Fibroblast of peridontal ligament (primary cell): ENCODE measurements at regions not wholly inside any gene's neighbourhood (a gene's known extent, or its start where the extent isn't known, plus 50 kb on each side); places are given as distances from the start of the nearest gene placed in this dataset.

Experiments used
- DNase-seq: peaks from one replicate; pipeline ENCODE4 v3.0.0-alpha.2; 2010; ENCODE audit errors: extremely low read depth

DNA sequence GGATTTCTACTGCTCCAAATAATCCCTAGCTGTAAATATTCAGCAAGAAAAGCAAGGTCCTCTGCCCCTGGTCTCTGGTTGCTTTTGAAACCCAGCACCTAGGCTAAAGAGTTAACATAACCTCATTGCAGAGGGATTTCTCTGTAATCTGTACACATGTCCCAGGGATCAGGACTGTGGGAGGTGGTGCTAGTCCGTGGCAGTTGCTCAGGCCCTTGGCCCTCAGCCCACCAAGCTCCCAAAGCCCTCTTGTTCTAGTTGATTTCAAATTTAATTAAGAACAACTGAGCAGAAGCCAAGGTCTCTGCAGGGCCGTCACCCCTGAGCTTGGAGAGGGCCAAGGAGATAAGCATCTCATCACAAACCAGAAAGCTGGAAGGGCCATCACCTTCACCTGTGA lies 181.1 kb downstream of the SOX9 start:
- DNase-seq = no peak

DNA sequence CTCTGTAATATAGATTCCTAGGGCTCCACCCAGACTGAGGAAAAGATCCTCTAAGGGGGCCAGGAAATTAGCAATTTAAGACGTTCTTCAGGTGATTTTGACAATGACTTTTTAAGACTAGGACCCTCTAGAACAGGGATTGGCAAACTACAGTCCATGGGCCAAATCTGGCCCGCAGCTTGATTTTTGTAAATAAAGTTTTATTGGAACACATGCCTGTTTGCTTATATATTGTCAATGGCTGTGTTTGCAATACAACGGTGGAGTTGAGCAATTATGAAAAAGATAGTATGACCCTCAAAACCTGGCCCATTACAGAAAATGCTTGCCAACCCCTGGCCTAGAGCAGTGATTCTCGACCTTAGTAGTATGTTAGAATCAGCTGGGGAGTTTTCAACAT lies 181.9 kb downstream of the SOX9 start:
- no peak for DNase-seq

DNA sequence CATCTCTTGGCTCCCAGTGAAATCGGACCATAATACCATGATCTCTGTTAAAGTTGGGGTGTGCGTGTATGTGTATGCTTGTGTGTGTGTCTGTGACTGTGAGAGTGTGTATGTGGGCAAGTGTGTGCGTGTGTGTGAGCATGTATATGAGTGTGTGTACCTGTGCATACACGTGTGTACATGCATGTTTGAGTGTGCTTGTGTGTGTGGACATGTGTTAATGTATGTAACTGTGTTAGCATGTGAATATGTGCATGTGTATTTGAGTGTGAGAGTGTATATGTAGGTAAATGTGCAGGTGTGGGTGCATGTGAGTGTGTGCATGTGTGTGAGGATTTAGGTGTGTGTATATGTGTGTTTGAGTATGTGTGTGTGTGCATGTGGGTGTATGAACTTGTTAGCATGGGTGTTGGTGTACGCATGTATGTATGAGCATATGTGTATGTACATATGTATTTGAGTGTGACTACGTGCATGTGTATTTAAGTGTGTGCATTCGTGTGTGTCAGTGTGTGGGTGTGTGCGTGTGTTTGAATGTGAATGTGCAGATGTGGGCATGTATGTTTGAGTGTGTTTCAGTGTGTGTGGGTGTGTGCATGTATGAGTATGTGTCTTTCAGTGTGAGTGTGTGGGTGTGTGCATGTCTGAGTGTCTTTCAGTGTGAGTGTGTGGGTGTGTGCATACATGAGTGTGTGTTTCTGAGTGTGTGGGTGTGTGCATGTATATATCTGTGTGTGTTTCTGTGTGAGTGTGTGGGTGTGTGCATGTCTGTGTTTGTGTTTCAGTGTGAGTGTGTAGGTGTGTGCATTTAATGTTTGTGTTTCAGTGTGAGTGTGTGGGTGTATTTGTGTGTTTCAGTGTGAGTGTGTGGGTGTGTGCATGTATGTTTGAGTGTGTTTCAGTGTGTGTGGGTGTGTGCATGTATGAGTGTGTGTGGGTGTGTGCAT lies 183.2 kb downstream of the SOX9 start:
- no peak for DNase-seq

DNA sequence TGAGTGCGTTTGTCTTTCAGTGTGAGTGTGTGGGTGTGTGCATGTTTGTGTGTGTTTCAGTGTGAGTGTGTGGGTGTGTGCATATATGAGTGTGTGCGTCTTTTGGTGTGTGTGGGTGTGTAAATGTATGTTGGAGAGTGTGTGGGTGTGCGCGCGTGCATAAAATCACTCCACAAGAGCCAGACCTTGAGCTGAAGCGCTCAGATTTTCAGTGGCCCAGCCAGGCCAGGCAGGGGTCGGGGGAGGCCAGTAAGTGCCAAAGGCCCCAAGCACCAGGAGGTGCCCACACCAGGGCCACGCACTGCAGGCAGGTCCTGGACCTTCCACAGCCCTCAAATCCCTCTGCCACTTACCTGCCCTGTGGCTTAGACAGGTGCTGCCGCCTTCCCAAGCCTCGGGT lies 184.0 kb downstream of the SOX9 start:
- DNase-seq = no peak

DNA sequence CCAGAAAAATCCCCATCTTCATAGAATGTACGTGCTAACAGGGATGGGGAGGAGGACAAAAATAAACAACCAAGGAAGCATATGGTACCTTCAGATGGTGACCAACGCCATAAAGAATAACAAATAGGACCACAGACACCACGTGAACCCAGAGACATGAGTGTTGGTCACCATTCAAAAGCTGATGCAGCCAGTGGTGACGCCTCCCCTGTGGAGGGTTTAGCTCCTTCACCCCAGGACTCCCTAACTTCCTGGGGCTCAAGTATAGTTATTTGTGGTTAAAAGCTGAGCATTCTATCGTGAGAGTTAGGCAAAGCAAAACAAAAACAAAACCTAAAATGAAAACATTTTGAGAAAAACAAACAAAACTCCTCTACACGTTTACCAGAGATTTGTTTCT lies 184.7 kb downstream of the SOX9 start:
- DNase-seq = peak; percentile 23

DNA sequence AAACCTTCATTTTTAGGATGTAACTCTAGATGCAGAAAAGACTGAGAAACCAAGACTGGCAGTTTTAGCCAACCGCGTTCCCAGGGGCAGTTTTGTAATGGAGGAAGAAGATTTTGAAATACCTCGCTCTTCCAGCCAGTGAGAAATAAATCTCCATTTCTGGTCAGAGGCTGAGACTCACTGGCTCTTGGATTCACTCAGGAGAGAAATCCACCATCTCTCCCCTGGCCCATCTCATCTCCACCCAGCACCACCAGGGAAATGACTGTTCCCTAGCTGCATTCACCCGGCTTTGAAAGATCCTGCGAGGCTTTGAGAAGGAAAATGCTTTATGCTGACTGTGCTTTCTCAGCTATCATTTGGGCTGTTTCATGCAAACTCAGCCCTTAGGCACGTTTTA lies 185.2 kb downstream of the SOX9 start:
- peak; percentile 81 for DNase-seq

DNA sequence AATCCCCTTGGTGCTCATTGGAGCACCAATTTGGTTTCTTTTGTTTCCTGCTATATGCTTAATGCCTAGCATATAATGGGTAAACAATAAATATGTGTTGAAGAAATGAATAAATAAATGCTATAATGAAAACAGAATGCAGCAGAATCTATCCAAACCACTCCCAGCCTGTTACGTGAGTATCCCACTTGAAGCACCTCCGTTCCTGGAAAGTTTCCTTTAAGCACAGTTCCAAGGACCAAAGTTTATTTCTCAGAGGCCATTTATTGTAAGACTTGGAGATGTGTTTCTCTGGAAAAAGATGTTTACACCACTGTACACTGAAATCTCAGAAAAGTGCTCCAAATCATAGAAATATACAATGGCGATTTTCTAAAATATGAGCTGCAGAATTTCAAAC lies 187.0 kb downstream of the SOX9 start:
- no peak for DNase-seq

DNA sequence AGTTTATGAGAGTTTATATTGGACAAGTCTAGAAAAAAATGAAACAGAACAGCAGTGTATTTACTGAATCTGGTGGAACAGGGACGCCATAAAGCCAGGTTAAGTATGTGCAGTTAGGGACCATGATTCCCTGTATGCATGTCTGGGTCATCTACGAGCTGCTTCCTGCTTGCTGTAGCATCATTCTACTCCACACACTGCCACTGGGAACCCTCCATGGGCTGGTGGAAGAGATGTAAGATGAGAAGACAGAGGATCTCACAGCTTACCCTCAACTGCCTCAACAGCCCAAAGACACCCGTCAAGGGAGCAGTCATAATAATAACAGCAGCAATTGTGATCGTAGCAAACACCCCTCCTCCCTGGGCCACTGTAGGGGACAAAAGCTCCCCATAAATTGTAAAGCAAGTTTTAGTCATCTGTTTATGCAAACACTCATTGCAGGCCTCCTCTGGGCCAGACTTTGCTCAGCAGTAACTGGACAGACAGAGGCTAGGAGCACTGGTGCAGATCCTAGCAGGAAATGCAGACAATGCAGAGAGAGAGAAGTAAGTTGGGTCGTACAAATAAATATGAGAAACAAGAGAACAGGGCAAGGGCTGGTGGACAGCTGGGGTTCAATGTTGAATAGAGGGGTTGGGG lies 188.0 kb downstream of the SOX9 start:
- no peak for DNase-seq

DNA sequence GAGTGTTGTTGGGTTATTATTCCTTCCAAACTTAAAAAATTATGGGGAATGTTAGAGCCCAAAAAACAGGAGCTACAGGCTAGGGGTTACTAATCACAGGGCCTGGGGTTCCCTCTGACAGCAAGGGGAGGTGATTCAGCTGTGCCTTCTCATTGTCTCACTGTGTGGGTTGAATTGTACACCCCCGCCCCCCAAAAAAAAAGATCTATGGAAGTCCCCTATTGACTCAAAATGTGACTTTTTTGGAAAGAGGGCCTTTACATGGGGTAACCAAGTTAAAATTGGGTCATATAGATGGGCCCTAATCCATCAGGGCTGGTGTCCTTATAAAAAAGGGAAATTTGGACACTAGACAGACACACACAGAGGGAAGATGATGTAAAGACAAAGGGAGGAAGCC lies 190.2 kb downstream of the SOX9 start:
- no peak for DNase-seq

DNA sequence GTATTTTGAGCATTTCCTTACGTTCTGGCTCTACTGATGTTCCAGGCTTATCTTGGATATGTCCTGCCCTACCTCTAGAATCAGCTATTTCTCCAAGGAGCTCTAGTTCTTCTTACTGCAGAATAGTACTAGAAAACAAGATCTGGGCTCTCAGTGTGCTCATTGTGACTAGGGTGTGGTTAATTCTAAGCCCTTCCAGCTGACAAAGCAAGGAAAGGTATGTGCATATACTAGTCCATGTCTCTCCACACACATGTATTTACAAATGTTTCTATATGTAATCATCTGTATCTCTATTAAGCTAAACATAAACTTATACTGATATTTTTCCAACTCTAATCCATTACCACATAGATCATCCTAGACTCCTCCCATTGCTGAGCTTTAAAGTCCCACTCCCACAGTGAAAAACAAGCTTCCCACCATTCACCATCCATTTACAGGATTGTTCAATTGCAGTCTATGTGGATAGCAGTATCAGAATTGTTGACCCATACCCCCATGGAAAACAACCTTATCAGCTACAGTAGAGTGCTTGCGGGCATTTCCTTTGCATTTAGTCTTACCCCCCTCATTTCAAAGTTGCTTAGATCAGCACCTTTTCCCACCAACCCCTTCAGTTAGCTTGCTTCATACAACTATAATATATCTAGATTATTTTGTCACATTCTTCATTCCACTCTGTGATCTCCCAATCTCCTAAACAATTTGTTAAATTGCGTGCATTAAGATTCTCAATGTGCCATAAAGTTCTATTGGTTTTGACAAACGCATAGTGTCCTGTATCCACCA lies 194.5 kb downstream of the SOX9 start:
- DNase-seq = no peak

DNA sequence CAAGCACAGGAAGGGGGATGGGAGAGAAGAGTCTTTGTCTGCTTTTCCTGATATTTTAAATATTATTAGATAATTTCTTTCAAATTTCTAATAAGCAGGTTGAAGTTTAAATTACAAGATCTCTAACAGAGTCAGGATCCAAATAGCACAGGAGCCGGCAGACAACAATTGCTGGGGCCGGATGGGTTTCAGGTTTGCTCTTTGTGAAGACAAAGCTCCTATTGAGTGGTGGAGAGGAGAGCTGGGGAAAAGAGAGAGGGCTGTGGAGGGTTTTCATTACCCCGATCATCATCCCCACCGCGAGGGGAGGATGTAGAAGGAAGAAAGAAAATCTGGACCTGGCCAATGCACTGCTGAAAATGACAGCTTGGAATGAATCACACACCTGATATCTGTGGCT lies 197.3 kb downstream of the SOX9 start:
- DNase-seq = no peak

DNA sequence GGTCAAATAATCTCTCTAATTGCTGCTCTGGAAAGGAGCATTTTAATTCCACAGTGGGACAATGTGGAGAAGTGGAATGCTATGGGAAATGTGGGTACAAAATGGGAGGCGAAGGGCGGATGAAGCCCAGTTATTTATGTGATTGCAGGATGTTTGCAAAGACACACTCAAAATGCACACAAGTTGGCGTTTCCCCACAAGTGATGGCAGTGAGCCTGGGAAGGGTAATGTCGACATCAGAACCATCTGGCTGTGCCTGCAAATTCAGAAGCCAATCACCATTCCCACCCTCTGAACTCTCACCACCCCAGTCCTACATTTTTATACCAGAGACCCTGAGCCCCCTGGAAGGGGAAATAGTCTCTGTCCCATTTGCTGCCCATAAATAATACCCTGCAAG lies 201.1 kb downstream of the SOX9 start:
- peak; percentile 58 for DNase-seq

DNA sequence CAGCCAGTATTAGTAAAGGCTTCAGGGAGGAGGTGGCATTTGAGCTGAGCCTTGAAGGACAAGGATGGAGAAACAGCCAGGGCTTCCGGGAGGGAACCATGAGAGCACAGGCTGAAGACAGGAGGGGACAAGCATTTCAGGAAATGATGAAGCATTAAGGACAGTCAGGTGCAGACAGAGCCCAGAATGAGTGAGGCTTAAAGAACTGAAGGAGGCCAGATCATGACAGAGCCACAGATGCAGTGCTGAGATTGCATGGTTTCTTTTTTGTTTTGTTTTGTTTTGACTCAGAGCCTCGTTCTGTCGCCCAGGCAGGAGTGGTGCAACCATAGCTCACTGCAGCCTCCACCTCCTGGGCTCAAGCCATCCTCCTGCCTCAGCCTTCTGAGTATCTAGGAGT lies 211.5 kb downstream of the SOX9 start:
- DNase-seq = no peak

DNA sequence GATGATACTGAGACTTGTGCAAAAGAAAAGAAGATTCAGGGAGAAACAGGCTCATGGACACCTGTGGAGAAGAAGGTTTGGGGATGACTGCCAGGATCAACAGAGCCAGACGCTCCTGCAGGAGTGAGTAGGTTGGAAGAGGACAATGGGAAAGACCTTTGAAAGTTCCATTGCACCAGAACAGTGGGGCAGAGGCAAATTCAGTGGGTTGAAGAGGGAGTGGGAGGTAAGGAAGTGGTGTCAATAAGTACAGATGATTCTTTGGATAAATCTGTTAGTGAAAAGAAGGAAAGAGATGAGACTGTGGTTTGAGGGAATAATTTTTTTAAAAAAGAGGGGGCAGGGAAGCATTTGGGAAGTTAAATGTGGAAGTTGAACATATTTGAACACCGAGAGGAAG lies 212.8 kb downstream of the SOX9 start:
- DNase-seq = no peak

DNA sequence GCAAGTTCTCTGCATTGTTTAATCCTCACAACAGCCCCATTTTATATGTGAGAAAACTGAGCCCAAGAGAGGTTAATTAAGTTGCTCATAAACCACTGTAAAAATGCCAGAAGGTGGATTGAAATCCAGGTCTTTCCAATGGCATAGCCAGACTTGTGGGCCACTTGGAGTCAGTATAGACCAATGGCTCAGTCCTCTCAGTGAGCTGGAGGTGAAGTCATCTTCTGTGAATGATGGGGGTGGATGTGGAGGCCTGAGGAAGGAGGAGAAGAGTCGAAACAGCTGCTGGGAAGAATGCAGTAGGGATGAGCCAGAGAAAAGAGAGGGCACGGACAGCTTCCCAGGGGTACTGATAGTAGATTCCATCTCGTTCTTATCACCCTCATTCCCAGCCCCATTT lies 213.4 kb downstream of the SOX9 start:
- peak; percentile 62 for DNase-seq

DNA sequence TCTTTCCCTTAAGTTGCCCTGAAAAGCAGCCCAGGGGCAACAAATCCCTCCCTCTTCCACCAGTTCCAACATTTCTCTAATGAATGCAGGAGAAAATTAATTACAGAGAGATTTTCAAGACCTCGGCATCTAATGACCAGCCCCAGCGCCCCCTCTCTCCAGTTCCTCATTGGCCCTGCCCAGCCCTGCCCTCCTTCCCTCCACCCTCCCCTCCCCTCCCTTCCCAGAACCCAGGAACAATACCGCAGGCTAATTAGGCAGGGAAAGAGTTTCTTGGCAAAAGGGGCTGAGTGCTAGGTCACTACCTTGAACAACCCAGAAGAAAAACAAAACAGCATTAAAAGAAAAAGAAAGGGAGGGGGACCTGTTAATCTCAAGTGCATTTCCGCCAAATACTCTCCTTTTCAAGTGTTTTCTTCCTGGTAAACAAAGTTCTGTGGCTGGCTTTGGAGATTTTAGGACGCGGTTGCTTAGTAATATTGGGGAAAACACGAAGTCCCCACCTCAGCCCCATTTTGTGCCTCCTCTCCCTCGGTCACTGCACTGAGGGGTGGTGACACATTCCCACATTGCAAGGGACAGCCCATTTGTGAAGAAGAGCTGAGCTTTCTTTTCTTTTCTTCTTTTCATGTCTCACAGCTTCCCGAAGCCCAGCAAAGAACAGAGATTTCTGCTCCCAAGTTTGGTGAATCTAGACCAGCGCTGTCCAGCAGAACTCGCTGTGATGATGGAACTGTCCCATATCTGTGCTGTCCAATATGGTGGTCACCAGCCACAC lies 215.4 kb downstream of the SOX9 start:
- no peak for DNase-seq

DNA sequence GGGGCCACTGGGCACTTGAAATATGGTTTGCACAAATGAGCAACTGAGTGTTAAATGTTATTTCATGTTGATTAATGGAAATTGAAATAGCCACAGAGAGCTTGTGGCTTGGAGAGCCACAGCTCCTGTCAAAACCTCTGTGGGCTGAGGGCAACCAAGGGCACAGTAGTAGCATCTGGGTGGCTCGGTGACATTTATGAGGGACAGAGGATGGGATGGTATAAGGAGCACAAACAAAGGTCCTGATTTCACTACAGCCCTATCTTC lies 215.9 kb downstream of the SOX9 start:
- no peak for DNase-seq

DNA sequence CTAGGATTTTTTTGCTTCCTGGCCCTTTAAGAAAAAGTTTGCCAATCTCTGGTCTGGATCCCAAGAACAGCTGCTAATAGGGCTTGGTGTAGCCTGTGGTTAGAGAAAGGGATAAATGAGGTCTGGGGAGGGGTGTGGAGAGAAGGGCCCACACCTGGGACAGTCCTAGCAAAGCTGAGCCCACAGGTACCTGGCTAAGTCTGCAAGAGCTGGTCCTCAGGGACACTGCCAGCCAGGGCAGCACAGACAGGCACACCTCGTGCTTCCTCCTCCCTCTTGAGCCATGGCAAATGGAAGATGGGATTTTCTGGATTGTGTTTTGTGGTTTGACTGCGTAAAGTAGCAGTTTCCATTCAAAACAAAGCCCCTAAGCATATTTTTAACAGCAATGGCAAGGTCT lies 217.5 kb downstream of the SOX9 start:
- no peak for DNase-seq

DNA sequence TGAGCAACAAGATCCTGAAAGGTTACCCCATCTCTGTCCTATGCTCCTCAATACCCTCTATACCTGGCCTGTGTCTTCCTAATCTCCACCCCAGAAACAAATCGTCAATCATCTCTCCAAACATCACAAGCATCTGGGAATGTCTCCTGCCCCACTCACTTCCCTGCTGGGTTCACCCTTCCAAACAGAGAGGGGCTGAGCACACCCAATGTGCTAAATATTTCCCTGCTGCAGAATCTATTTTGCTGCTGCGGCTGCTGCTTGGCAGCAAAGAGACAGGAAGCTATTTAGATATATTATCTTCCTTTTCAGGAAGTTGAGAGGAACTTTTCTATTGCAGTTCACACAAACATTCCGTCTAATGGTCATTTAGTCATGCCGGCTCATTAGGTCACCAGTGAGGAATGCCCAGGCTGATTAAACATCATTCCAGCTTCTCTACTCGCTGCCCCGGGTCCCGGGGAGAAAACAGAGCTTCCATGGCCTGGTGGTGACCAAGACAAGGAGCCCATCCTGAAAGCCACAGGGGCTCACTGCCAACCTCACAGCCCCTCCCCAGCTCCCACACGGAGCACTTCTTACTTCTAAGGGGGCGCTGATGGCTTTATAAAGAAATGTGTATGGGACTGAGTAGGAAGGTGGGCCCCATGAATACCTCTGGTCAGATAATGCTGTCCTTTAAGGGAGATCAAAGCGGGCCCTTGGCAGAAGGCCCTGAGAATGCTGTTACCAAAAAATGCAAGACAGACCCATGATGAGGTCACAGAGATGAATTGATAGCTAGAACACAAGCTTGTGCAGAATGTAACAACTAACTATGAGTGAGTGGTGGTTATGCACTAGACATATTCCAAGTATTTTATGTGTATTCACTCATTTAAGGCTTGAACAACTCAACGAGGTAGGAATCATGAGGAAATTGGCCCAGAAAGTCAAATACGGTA lies 218.3 kb downstream of the SOX9 start:
- peak; percentile 89 for DNase-seq

DNA sequence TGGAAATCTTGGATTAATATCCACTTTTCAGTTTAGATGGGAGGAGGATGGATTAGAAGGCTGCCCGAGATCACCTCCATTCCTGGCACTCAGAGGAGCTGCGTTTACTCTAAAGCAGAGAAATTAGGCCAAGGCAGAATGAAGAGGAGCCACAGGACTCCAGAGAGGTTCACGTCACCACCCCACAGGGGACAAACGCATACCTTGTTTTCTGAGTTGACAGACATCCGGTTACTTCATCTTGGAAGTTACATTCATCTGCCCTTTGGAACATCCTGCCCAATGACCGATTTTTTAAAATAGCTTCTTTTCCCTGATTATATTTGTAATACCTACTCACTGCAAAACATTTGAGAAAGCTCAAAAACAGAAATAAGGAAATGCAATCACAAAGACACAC lies 220.0 kb downstream of the SOX9 start:
- DNase-seq = no peak

DNA sequence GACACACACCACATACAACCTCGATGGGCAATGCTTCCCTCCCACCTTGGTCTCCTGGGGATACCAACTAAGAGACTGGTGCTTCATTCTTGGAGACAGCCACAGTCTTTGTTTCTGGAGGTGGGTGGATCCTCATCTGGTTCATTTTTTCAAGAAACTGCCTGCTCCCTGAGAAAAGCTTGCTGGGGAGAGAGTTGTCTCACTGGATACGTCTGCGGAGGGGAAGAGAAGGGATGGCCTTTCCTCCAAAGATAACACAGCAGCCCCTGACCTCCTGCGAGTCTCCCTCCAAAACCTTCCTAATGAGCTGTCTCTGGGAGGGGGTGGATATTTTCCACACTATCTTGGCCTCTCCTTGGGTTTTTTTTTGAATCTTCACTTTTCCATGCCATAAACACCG lies 221.2 kb downstream of the SOX9 start:
- DNase-seq = no peak
